HG02970 (cell line): ENCODE measurements at regions not wholly inside any gene's neighbourhood (a gene's known extent, or its start where the extent isn't known, plus 50 kb on each side); places are given as distances from the start of the nearest gene placed in this dataset.

Experiments used
- ATAC-seq: cut with Tn5 transposase; IDR thresholded peaks from one replicate; pipeline ENCODE4 v1.9.1; 2021; ENCODE audit warnings: mild to moderate bottlenecking, moderate library complexity, moderate number of reproducible peaks; ENCODE audit not compliant: unreplicated experiment, low FRiP score

DNA sequence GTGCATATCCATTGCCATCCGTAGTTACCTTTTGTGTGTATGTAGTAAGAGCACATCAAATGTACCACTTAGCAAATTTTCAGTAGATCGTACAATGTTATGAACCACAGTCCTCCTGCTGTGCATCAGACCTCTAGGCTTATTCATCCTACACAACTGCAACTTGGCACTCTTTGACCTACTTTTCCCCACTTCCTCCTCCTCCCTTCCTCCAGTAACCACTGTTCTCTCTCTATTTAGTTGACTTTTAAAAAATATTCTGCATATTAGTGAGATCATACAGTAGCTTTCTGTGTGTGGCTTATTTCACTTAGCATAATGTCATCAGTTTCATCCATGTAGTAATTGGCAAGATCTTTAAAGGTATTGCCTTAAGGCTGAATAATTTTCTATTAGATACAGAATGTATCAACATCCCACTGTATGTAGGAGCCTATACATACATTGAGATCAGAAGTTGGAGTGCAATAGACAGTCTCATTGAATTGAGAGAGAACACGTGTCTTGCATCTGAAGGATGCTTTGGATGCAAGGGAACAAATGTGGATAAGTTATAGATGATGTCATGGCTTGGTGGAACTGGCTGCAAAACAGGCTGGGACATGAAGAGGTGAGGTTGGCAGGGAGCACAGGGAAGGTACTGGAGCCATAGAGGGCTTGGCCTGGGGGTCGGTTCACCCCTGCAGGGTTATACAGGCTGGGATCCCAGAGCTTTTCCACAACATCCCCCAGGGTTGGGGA, 83.0 kb upstream of the FAM180A start:
- no peak for ATAC-seq

DNA sequence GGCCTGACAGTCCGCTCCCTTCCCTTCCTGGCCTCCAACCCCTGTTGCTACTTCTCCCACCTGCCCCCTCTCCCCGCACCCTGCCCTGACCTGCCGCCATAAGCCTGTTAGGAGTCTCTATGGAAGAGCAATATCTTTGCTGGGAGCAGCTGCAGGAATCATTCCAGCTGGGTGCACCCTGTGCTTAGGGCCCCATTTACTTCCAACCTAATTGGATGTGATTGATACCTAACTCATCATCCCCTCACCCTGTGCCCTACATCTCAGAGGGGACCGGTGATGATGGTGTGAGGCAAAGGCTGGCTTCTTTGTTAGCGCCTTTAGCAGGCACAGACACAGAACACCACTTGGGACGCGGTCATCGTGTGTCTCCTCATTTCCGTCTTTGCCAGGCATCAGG, 80.0 kb upstream of the FAM180A start:
- no peak for ATAC-seq

DNA sequence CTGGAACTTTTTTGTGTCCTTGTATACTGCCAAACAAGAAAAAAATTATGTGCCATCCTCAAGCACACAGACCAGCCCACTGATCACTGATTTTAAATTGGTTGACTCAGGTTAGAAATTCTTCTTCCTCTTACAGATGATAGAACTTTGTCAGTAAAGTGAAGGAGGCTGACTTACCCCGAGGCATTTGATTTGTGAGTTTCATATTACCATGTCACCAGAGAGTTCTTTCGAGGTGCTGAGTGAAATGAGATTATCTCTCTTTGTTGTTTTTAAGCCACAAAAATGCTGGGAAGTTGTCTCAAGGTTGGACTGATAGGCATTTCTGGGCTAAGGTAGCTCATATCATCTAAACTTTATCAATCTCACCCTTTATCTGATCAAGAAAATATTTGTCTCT, 78.8 kb upstream of the FAM180A start:
- no peak for ATAC-seq

DNA sequence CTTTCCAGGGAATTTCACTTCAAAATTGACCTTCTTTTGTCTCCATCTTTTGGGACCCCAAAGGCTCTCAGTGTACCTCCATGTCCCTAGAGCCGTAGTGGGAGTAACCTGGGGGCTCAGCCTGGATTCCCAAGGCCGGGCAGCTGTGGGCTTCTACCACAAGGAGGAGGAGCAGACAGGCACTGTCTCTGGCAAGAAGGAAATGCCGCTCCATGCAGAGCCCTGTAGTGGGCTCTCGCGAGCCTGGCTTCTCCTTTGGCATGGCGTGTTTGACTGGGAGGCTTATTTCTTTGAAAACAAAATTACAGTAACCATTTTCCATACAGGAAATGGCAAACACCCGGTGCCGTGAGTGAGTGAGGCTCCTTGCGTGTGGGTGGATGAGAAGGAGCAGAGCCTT, 76.8 kb upstream of the FAM180A start:
- ATAC-seq, result no peak

DNA sequence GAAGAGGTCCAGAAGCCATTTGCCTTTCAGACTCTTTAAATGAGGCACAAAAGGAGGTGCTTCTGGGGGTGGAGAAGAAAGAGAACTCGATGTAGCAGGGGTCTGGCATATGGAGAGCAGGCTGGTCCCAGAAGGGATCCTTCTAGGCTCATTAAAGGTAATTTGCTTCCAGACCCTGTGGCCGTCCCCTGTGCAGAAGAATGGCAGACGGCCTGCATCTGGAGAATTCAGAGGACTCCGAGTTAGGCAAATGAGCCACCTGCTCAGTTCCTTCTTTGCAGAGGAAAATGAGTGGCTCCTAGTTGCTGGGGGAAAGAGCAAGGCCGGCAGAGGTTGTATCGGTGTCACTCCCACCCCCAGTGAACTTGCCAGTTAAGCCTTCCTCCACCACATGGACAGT, 73.8 kb upstream of the FAM180A start:
- no peak for ATAC-seq

DNA sequence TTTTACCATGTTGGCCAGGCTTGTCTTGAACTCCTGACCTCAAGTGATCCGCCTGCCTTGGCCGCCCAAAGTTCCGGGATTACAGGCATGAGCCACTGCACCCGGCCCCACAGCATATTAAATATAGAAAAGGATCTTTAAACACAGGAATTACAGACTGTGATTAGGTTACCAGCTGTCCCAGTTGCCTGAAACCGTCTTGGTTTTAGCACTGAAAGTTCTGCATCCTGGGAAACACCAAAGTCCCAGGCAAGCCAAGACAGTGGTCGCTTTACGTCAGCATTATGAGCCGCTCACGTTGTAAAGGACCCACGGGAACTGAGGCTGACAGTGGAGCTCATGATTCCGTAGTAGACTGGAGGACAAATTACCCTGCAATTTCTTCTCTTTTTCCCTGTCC, 69.0 kb upstream of the FAM180A start:
- ATAC-seq, result no peak

DNA sequence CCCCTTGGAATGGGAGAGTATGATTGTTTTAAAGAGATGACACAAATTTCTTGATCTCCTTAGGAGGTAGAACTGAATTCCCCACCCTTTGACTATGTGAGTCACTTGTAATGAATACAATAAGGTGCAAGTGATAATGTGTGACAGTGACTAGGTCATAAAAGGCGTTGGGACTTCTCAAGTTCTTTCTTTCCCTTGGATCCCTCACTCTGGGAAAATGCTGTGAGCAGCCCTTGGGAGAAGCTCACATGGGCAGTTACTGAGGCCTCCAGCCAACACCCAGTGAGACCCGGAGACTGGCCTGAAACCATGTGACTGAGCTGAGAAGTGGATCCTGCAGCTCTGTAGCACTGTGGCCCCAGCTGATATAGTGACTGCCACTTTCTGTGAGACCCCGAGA, 66.4 kb upstream of the FAM180A start:
- no peak for ATAC-seq

DNA sequence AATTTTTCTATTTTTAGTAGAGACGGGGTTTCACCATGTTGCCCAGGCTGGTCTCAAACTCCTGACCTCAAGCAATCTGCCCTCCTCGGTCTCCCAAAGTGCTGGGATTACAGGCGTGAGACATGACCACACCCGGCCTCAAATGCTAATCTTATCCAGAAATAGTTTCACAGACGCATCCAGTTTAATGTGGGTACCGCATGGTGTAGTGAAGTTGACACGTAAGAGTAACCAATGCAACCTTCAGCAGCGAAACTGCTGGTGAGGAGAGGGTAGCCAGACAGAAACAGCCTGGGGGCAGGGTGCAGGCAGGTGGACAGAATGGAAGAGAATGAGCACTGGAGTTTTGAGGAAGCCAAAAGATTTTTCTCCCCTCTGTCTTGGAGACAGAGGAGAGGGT, 63.5 kb upstream of the FAM180A start:
- no peak for ATAC-seq

DNA sequence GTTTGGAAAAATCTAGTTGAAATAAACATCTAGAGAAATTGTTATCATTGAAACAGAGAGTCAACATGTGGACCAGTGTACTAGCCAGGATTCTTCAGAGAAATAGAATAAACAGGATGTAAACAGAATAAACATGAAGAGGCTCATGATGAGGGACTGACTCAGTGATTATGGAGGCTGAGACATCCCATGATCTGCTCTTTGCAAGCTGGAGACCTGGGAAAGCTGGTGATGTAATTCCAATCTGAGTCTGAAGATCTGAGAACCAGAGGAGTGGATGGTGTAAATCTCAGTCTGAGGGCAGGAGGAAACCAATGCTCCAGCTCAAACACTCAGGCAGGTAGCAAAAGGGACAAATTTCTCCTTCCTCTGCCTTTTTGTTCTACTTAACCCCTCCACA, 62.9 kb upstream of the FAM180A start:
- no peak for ATAC-seq

DNA sequence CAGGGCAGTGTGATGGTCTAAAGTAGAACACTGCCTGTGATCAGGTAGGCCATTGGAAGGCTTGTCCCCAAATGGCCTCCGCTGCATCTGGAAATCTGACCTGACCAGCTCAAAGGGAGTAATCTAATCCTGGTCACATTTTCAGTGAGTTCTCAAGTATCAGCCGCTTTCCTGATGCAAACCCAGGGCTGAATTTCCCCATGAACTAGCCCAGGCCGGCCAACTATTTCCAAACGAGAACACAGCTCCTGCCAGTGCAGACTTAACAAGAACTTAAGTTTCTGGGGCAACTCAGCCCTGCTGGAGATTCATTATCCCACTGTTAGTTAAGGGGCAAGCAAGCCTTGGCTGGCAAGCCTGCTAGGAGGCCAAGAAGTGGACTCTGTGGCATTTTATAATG, 59.6 kb upstream of the FAM180A start:
- no peak for ATAC-seq

DNA sequence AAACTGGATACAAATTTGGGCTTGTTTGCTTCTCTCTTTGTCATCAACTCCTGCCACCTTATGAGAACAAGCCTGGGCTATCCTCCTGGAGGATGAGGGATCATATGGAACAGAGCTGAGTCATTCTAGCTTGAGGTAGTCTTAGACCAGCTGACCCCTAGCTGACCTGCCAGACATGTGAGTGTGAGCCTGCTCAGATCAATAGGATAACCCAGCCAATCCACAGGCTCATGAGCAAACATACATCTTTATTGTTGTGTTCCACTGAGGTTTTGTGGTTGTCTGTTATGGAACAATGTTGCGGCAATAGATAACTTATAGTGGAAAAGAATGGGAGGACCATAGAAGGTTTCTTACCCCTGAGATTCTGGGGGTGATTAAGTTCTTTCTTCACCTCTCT, 54.5 kb upstream of the FAM180A start:
- no peak for ATAC-seq

DNA sequence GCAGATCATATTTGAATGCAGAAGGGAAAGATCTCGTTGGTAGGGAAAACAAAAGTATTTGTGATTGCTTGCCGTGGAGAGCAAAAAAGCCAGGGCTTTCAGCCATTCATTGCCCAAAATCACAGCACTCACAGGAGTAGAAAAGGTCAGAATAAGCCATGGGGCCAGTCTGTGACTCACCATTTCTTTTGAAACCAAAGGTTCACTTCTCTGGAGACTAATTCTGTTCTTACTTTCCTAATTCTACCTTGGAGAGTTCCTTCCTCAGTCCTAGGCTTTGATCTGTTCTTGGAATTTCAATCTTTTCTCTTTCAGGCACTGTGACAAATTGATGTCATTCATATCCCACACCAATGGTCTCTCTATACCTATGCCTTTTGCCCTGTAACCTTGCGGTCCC, 54.1 kb upstream of the FAM180A start:
- ATAC-seq, result no peak

DNA sequence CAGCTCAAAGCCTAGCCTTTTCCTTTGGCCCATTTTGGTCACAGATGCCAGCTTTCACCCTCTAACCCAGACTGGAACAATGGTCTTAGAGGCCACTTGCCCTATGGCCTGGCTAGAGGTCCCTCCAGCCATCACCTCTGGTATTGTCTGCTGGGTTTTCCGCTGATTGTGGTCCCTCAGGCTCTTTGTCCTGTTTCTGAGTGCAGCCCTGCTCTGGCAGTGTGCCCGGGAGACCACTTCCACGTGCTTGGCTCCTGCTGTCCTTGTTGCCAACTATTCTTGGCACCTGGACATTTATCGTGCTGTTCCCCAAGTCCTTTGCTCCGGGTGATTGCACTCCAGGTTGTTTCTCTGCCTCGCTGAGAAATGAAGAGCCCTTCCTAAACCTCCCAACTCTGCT, 53.3 kb upstream of the FAM180A start:
- no peak for ATAC-seq

DNA sequence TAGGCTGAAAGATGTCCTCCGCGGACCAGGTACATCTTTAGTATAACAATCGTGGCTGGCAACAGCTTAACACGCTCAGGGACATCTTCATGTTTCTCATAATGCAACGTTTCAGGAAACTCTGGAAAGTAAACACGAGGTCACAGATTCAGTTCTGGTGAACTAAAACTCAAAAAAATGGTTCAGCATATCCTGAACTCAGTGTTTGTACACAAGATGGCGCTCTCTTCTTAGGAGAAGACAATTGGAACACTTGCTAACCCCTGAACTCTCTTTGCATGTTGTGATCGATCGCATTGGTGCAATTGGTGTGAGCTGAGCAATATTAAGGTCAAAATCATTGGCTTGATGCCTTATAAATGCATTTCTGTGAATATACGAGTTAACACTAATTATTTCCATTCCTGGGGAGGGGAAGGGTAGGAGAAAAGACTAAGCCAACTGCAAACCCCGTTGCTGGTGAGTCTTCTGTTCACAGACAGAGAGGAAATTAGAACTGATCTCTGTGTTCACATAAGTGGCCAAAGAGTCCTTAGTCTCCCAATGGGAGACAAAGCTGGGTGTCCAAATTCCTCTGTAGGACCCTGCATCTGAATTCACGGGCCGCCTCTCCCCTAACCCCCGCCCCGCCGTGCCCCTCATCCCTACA, 52.6 kb upstream of the FAM180A start:
- ATAC-seq, result no peak

DNA sequence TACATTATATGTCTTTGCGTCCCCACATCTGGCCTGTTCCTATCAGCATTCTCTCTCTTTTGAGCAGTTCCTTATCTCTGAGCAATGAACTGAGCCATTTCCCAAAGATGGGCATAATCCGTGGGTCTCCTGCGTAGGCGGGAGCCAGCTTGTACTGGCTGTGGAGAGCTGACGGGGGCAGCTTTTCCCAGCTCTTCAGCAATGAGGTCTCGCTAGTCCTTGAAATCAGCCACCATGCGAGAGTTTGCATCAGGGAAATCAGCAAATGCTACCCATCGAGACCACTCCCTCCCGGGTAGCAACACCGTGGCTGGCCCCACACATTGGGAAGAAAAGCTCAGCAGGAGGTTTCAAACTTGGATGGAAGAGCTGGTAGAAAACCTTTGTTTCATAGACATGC, 51.9 kb upstream of the FAM180A start:
- no peak for ATAC-seq

DNA sequence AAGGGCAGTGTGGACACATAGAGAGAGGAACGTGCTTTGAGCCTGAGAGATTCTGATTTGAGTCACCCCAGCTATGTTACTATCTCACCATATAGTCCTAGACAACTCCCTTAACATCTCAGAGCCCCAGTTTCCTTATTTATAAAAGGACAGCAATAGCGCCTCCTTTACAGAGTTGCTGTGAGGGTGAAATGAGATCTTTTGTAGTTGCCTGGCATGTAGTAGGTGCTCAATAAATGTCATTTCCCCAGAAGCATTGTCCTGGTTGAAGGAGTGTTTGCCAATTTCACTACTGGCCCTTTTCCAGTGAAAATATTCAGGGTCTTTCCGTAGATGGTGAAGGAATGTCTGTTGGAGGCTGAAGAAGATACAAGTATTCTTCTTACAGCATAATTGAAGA, 51.3 kb upstream of the FAM180A start:
- no peak for ATAC-seq
